Activated CD8-positive, alpha-beta T cell treated with anti-CD3 and anti-CD28 coated beads for 36 hours (primary cell): ENCODE measurements at regions not wholly inside any gene's neighbourhood (a gene's known extent, or its start where the extent isn't known, plus 50 kb on each side); places are given as distances from the start of the nearest gene placed in this dataset.

Experiments
- ATAC-seq: fragments of 200-7000 bp; cut with Tn5 transposase; one replicate; pipeline ENCODE4 v1.10.0; 2021; ENCODE audit warnings: mild to moderate bottlenecking, moderate library complexity
- CTCF ChIA-PET: fragments of 350-600 bp; sonication (Branson Sonifier 250); formaldehyde crosslinking; loops from one replicate; lab custom pipeline; 2021; ENCODE audit warnings: antibody characterized with exemption; lab: Charles Lee
- POLR2A ChIA-PET: fragments of 350-600 bp; sonication (Branson Sonifier 250); formaldehyde crosslinking; loops from one replicate; lab custom pipeline; 2021; ENCODE audit warnings: antibody characterized with exemption; lab: Charles Lee
- DNase-seq: peaks from one replicate; pipeline ENCODE4 v3.0.0-alpha.2; 2020
- H3K27ac Mint-ChIP-seq: one replicate; pipeline ENCODE4 v1.8.0; 2021; ENCODE audit warnings: mild to moderate bottlenecking, mixed read lengths
- H3K27me3 Mint-ChIP-seq: one replicate; pipeline ENCODE4 v1.8.0; 2021; ENCODE audit warnings: mixed read lengths
- H3K36me3 Mint-ChIP-seq: one replicate; pipeline ENCODE4 v1.8.0; 2021; ENCODE audit warnings: low read depth, mixed read lengths
- H3K4me1 Mint-ChIP-seq: one replicate; pipeline ENCODE4 v1.8.0; 2021; ENCODE audit warnings: low read depth, mixed read lengths
- H3K4me3 Mint-ChIP-seq: one replicate; pipeline ENCODE4 v1.8.0; 2021; ENCODE audit warnings: mild to moderate bottlenecking, moderate library complexity, mixed read lengths
- H3K9me3 Mint-ChIP-seq: one replicate; pipeline ENCODE4 v1.8.0; 2021; ENCODE audit warnings: mixed read lengths
- CTCF ChIP-seq: fragments of 200-600 bp; IDR thresholded peaks from one replicate; pipeline ENCODE4 v1.8.0; 2022; ENCODE audit warnings: antibody characterized with exemption, mild to moderate bottlenecking
- intact Hi-C: fragments of 100-400 bp; cut with micrococcal nuclease; formaldehyde crosslinking; loops from one replicate; pipeline ENCODE4 v1.10.0; 2022

GRCh38 chr11:129595038-129595962, 219.7 kb downstream of the BARX2 start:
- ChIA-PET POLR2A (no interaction called here), CTCF (interaction anchor here (1.5 kb wide), 1 partner anchor 11 kb away, joined by 3 read pairs; no protein-coding TSS in a partner anchor)
- DNase-seq (no peak), ATAC-seq (no peak)
- Mint-ChIP-seq H3K4me1 (no peaks in the 10 kb centered on the region), H3K9me3 (no peaks in the 10 kb centered on the region), H3K36me3 (no peaks in the 10 kb centered on the region), H3K4me3 (no peak overlapping the region), H3K27me3 (peaks cover 3% of the 10 kb centered on the region), H3K27ac (no peak overlapping the region)
- intact Hi-C loops, result no loop called here
- TF ChIP-seq CTCF, result no peak

- intact Hi-C loops, result no loop called here
These were observed 219.3 kb upstream of the TMEM45B start for GRCh38 chr11:129596351-129596750.

GRCh38 chr11:129598378-129598777, 217.3 kb upstream of the TMEM45B start:
- ChIA-PET POLR2A (no interaction called here), CTCF (no interaction called here)
- intact Hi-C loops, result no loop called here
- peaks cover 1% of the 10 kb centered on the region for H3K9me3 Mint-ChIP-seq
- peaks cover 3% of the 10 kb centered on the region for H3K27me3 Mint-ChIP-seq
- H3K36me3 Mint-ChIP-seq, result no peaks in the 10 kb centered on the region
- DNase-seq (no peak), ATAC-seq (no peak)
- TF ChIP-seq CTCF, result no peak
- H3K4me1 Mint-ChIP-seq, result no peaks in the 10 kb centered on the region
- no peak overlapping the region for H3K27ac Mint-ChIP-seq
- no peak overlapping the region for H3K4me3 Mint-ChIP-seq

More at GRCh38 chr11:129596351-129596750, 219.3 kb upstream of the TMEM45B start:
- no peak for TF ChIP-seq CTCF
- CTCF ChIA-PET, result interaction anchor here (1.5 kb wide), 1 partner anchor 10 kb away, joined by 3 read pairs; no protein-coding TSS in a partner anchor
- Mint-ChIP-seq H3K27me3 (peaks cover 3% of the 10 kb centered on the region), H3K4me3 (no peak overlapping the region), H3K27ac (no peak overlapping the region), H3K36me3 (no peaks in the 10 kb centered on the region), H3K9me3 (peaks cover 1% of the 10 kb centered on the region), H3K4me1 (no peaks in the 10 kb centered on the region)
- DNase-seq (no peak), ATAC-seq (no peak)
- POLR2A ChIA-PET, result no interaction called here

- no peaks in the 10 kb centered on the region for H3K27me3 Mint-ChIP-seq
- no peak overlapping the region for H3K4me3 Mint-ChIP-seq
- CTCF ChIA-PET, result no interaction called here
- H3K4me1 Mint-ChIP-seq, result no peaks in the 10 kb centered on the region
- intact Hi-C loops, result no loop called here
- no peak for ATAC-seq
- no peak overlapping the region for H3K27ac Mint-ChIP-seq
- peaks cover under 1% of the 10 kb centered on the region for H3K9me3 Mint-ChIP-seq
- no peak for DNase-seq
- TF ChIP-seq CTCF, result no peak
- POLR2A ChIA-PET, result interaction anchor here (0.6 kb wide), 1 partner anchor 726 kb away, joined by 3 read pairs; no protein-coding TSS in a partner anchor
- H3K36me3 Mint-ChIP-seq, result no peaks in the 10 kb centered on the region
These were observed 209.8 kb upstream of the TMEM45B start for GRCh38 chr11:129605815-129606214.

- Mint-ChIP-seq H3K27me3 (no peaks in the 10 kb centered on the region), H3K27ac (no peak overlapping the region), H3K4me3 (no peak overlapping the region), H3K9me3 (no peaks in the 10 kb centered on the region), H3K36me3 (no peaks in the 10 kb centered on the region), H3K4me1 (no peaks in the 10 kb centered on the region)
- no peak for DNase-seq
- intact Hi-C loops, result no loop called here
- no peak for TF ChIP-seq CTCF
- no peak for ATAC-seq
- POLR2A ChIA-PET, result no interaction called here
- CTCF ChIA-PET, result no interaction called here
These were observed 206.9 kb upstream of the TMEM45B start for GRCh38 chr11:129608711-129609110.
